ENCODE measurements at regions not wholly inside any gene's neighbourhood (a gene's known extent, or its start where the extent isn't known, plus 50 kb on each side); places are given as distances from the start of the nearest gene placed in this dataset.

GRCh38 chr13:40204246-40204645, 462.2 kb downstream of the FOXO1 start:
- TF ChIP-seq, protein P1, sequence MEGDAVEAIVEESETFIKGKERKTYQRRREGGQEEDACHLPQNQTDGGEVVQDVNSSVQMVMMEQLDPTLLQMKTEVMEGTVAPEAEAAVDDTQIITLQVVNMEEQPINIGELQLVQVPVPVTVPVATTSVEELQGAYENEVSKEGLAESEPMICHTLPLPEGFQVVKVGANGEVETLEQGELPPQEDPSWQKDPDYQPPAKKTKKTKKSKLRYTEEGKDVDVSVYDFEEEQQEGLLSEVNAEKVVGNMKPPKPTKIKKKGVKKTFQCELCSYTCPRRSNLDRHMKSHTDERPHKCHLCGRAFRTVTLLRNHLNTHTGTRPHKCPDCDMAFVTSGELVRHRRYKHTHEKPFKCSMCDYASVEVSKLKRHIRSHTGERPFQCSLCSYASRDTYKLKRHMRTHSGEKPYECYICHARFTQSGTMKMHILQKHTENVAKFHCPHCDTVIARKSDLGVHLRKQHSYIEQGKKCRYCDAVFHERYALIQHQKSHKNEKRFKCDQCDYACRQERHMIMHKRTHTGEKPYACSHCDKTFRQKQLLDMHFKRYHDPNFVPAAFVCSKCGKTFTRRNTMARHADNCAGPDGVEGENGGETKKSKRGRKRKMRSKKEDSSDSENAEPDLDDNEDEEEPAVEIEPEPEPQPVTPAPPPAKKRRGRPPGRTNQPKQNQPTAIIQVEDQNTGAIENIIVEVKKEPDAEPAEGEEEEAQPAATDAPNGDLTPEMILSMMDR (IDR thresholded peaks at IDR 0.05), result no peak
- TF ChIP-seq POLR2AphosphoS5 (IDR thresholded peaks at IDR 0.05), result no peak
- no peak for TF ChIP-seq POLR2A (IDR thresholded peaks at IDR 0.05)

Data from breast epithelium (tissue), 3 donors.